ENCODE measurements at regions not wholly inside any gene's neighbourhood (a gene's known extent, or its start where the extent isn't known, plus 50 kb on each side); places are given as distances from the start of the nearest gene placed in this dataset.

- H3K56ac ChIP-seq (ENCODE audit: extremely low read depth, insufficient read depth, low read length): no peak overlapping the region
- H3K9me1 ChIP-seq (ENCODE audit: insufficient read depth, low read length): no peaks in the 10 kb centered on the region
- H4K20me1 ChIP-seq (ENCODE audit: insufficient read depth, low read length): no peaks in the 10 kb centered on the region
- H3K79me1 ChIP-seq (ENCODE audit: low read depth in 1 of 2, low read length in 2 of 2): no peaks in the 10 kb centered on the region
- no peak overlapping the region for H2BK15ac ChIP-seq (ENCODE audit: low read depth, low read length)
- H3K14ac ChIP-seq (replicated peaks; ENCODE audit: low read depth, low read length): no peak overlapping the region
- no peak overlapping the region for H3K27ac ChIP-seq (ENCODE audit: insufficient read depth, low read length)
- no peak overlapping the region for H2AK9ac ChIP-seq (replicated peaks; ENCODE audit: low read depth, low read length, poor library complexity)
- in situ Hi-C loops (cut with MboI; ENCODE audit: low sequenced_read_pairs) (no loop called here), intact Hi-C loops (cut with micrococcal nuclease) (no loop called here), dilution Hi-C loops (cut with HindIII; ENCODE audit: low sequenced_read_pairs, unreplicated experiment) (no loop called here)
- no peak overlapping the region for H4K8ac ChIP-seq (ENCODE audit: low read depth in 2 of 2, low read length in 2 of 2)
- no peak overlapping the region for H3K4me3 ChIP-seq (ENCODE audit: insufficient read depth, low read depth, low read length)
- CTCF ChIA-PET: no interaction called here
- H3K4me1 ChIP-seq (ENCODE audit: control insufficient read depth, insufficient read depth, low read length): no peaks in the 10 kb centered on the region
- no peak overlapping the region for H2AK5ac ChIP-seq (ENCODE audit: low read depth, low read length)
- no TSS peak for BruUV-seq (replicated peaks)
- H3K4ac ChIP-seq (ENCODE audit: low read depth, low read length): no peak overlapping the region
- no peak overlapping the region for H3K23ac ChIP-seq (ENCODE audit: low read depth, low read length)
- no CpG with 5 or more reads among the region's 4 CpGs for WGBS, 2 experiments (ENCODE audit: extremely low coverage in 2 of 2, insufficient read length in 1 of 2)
- no peak overlapping the region for H4K91ac ChIP-seq (ENCODE audit: insufficient read depth, low read depth, low read length)
- H3K9ac ChIP-seq (ENCODE audit: low read depth, low read length): no peak overlapping the region
- H2BK120ac ChIP-seq (ENCODE audit: low read depth, low read length): no peak overlapping the region
- no peak overlapping the region for H2BK20ac ChIP-seq (ENCODE audit: low read depth, low read length)
- no peak for TF ChIP-seq FOS (IDR thresholded peaks at IDR 0.05; ENCODE audit: low read depth, low read length)
- TF ChIP-seq RCOR1 (IDR thresholded peaks at IDR 0.05; ENCODE audit: insufficient replicate concordance, low read length): no peak
- no peak for TF ChIP-seq CHD1 (IDR thresholded peaks at IDR 0.05; ENCODE audit: low read depth, low read length)
- no peak for TF ChIP-seq MAZ (IDR thresholded peaks at IDR 0.05; ENCODE audit: borderline replicate concordance, low read depth, low read length)
- TF ChIP-seq ELK1 (IDR thresholded peaks at IDR 0.05; ENCODE audit: borderline replicate concordance, low read depth, low read length): no peak
- TF ChIP-seq MAFK (IDR thresholded peaks at IDR 0.05; ENCODE audit: low read depth, low read length): no peak
- no peak for TF ChIP-seq USF2 (IDR thresholded peaks at IDR 0.05; ENCODE audit: low read depth, low read length)
- TF ChIP-seq POLR2A (IDR thresholded peaks at IDR 0.05; ENCODE audit: low read depth, low read length): no peak
- TF ChIP-seq MXI1 (IDR thresholded peaks at IDR 0.05; ENCODE audit: borderline replicate concordance, low read depth, low read length): no peak
- no peak for TF ChIP-seq NFE2L2 (IDR thresholded peaks at IDR 0.05; ENCODE audit: low read depth, low read length)
- no peak for TF ChIP-seq CTCF (conservative IDR thresholded peaks at IDR 0.05; ENCODE audit: low read depth, low read length)
- no peak for TF ChIP-seq BHLHE40 (IDR thresholded peaks at IDR 0.05; ENCODE audit: low read depth, low read length)
- no peak overlapping the region for H2BK5ac ChIP-seq (ENCODE audit: low read depth, low read length, poor library complexity, severe bottlenecking)
- no peak overlapping the region for H2AFZ ChIP-seq (replicated peaks; ENCODE audit: low read length, poor library complexity)
- no peak overlapping the region for H4K5ac ChIP-seq (ENCODE audit: low read depth, low read length)
- no peaks in the 10 kb centered on the region; the same call in none of the 2 replicates for H3K27me3 ChIP-seq (ENCODE audit: control insufficient read depth, insufficient read depth, low read length)
- ATAC-seq (ENCODE audit: low read depth) (no peak), DNase-seq (no peak)
- no peak overlapping the region for H3K4me2 ChIP-seq (ENCODE audit: low read depth, low read length)
- POLR2A ChIA-PET (ENCODE audit: unreplicated experiment): no interaction called here
- H3K9me3 ChIP-seq (ENCODE audit: control insufficient read depth, insufficient read depth, low read length): no peaks in the 10 kb centered on the region
- no peaks in the 10 kb centered on the region for H3K36me3 ChIP-seq (ENCODE audit: control insufficient read depth, insufficient read depth, low read length)
- H3K18ac ChIP-seq (ENCODE audit: low read depth, low read length): no peak overlapping the region
Measured at GRCh38 chr10:36075196-36075595, 433.1 kb upstream of the FZD8 start.

All from IMR-90 (cell line).